ENCODE measurements at regions not wholly inside any gene's neighbourhood (a gene's known extent, or its start where the extent isn't known, plus 50 kb on each side); places are given as distances from the start of the nearest gene placed in this dataset.

GRCh38 chr2:71898375-71898774, 249.3 kb downstream of the CYP26B1 start:
- DNase-seq (ENCODE audit: extremely low spot score, insufficient read length, low read depth) (no peak), FAIRE-seq (no peak)

GRCh38 chr2:71897836-71898235, 249.8 kb downstream of the CYP26B1 start:
- no peak for FAIRE-seq
- DNase-seq (ENCODE audit: extremely low spot score, insufficient read length, low read depth): no peak

GRCh38 chr2:71897137-71897480, 250.6 kb downstream of the CYP26B1 start:
- DNase-seq (ENCODE audit: extremely low spot score, insufficient read length, low read depth) (no peak), FAIRE-seq (no peak)

GRCh38 chr2:71896385-71897136, 251.1 kb downstream of the CYP26B1 start:
- DNase-seq (ENCODE audit: extremely low spot score, insufficient read length, low read depth) (no peak), FAIRE-seq (no peak)

- FAIRE-seq (no peak), DNase-seq (ENCODE audit: extremely low spot score, insufficient read length, low read depth) (no peak)
Observed at GRCh38 chr2:71895320-71896161, 252.1 kb downstream of the CYP26B1 start.

GRCh38 chr2:71894261-71894660, 253.4 kb downstream of the CYP26B1 start:
- FAIRE-seq (no peak), DNase-seq (ENCODE audit: extremely low spot score, insufficient read length, low read depth) (no peak)

- FAIRE-seq: no peak
Observed at GRCh38 chr2:71893646-71894045, 254.0 kb downstream of the CYP26B1 start.

GRCh38 chr2:71892896-71893295, 254.8 kb downstream of the CYP26B1 start:
- FAIRE-seq: no peak
- no peak for DNase-seq (ENCODE audit: extremely low spot score, insufficient read length, low read depth)

More at GRCh38 chr2:71893646-71894045, 254.0 kb downstream of the CYP26B1 start:
- no peak for DNase-seq (ENCODE audit: extremely low spot score, insufficient read length, low read depth)

GRCh38 chr2:71892423-71892730, 255.3 kb downstream of the CYP26B1 start:
- no peak for DNase-seq (ENCODE audit: extremely low spot score, insufficient read length, low read depth)
- no peak for FAIRE-seq

GRCh38 chr2:71891719-71892422, 255.8 kb downstream of the CYP26B1 start:
- no peak for DNase-seq (ENCODE audit: extremely low spot score, insufficient read length, low read depth)
- FAIRE-seq: no peak

- FAIRE-seq (no peak), DNase-seq (ENCODE audit: extremely low spot score, insufficient read length, low read depth) (no peak)
Observed at GRCh38 chr2:71891155-71891554, 256.5 kb downstream of the CYP26B1 start.

GRCh38 chr2:71889759-71890684, 257.6 kb downstream of the CYP26B1 start:
- FAIRE-seq (no peak), DNase-seq (ENCODE audit: extremely low spot score, insufficient read length, low read depth) (no peak)

- FAIRE-seq: no peak
Observed at GRCh38 chr2:71888751-71889445, 258.8 kb downstream of the CYP26B1 start.

GRCh38 chr2:71887196-71887595, 260.5 kb downstream of the CYP26B1 start:
- FAIRE-seq: no peak
- no peak for DNase-seq (ENCODE audit: extremely low spot score, insufficient read length, low read depth)

More at GRCh38 chr2:71888751-71889445, 258.8 kb downstream of the CYP26B1 start:
- DNase-seq (ENCODE audit: extremely low spot score, insufficient read length, low read depth): no peak

- FAIRE-seq (no peak), DNase-seq (ENCODE audit: extremely low spot score, insufficient read length, low read depth) (no peak)
Observed at GRCh38 chr2:71886241-71886640, 261.4 kb downstream of the CYP26B1 start.

- FAIRE-seq: no peak
- DNase-seq (ENCODE audit: extremely low spot score, insufficient read length, low read depth): no peak
Observed at GRCh38 chr2:71884303-71885042, 263.2 kb downstream of the CYP26B1 start.

- DNase-seq (ENCODE audit: extremely low spot score, insufficient read length, low read depth): no peak
- no peak for FAIRE-seq
Observed at GRCh38 chr2:71882949-71883472, 264.7 kb downstream of the CYP26B1 start.

- no peak for DNase-seq (ENCODE audit: extremely low spot score, insufficient read length, low read depth)
- FAIRE-seq: no peak
Observed at GRCh38 chr2:71882236-71882946, 265.3 kb downstream of the CYP26B1 start.

Measured in GM18507 (cell line).